Adrenal gland (tissue), 5 donors: ENCODE measurements at regions not wholly inside any gene's neighbourhood (a gene's known extent, or its start where the extent isn't known, plus 50 kb on each side); places are given as distances from the start of the nearest gene placed in this dataset.

Experiments used
- CTCF ChIP-seq, 6 experiments: fragments of 450-650 bp in 4 of 6; fragments of 200-600 bp in 2 of 6; sonication (generic) in 1 of 6; IDR thresholded peaks; 1 replicate in 5 of 6; 2 replicates in 1 of 6; pipeline versions ENCODE4 v1.5.1 to v1.8.0; 2016 to 2021; ENCODE audit warnings: antibody characterized with exemption in 6 of 6, mild to moderate bottlenecking in 2 of 6, moderate library complexity in 1 of 6
- POLR2A ChIP-seq, 2 donors: fragments of 450-650 bp; IDR thresholded peaks; one replicate each; pipeline ENCODE4 v1.6.1; 2017; ENCODE audit warnings: antibody characterized with exemption in 2 of 2, mild to moderate bottlenecking in 2 of 2, moderate library complexity in 1 of 2
- donor health status: DM: no; HTN: no; CAD: no.

- TF ChIP-seq CTCF (IDR thresholded peaks at IDR 0.05) (no peak), POLR2A (IDR thresholded peaks at IDR 0.05) (no peak)
These were observed 343.0 kb upstream of the PCDH15 start for GRCh38 chr10:55144001-55144400.
